HG02943 (cell line): ENCODE measurements at regions not wholly inside any gene's neighbourhood (a gene's known extent, or its start where the extent isn't known, plus 50 kb on each side); places are given as distances from the start of the nearest gene placed in this dataset.

ENCODE experiments used
- ATAC-seq: cut with Tn5 transposase; IDR thresholded peaks from one replicate; pipeline ENCODE4 v1.9.1; 2021; ENCODE audit warnings: mild to moderate bottlenecking, low read depth, moderate library complexity; ENCODE audit not compliant: unreplicated experiment

- ATAC-seq, result no peak
These were observed 111.2 kb upstream of the PTPN1 start for GRCh38 chr20:50398821-50399554.

GRCh38 chr20:50399555-50399916 lies 110.6 kb upstream of the PTPN1 start:
- no peak for ATAC-seq

GRCh38 chr20:50399917-50400704 lies 110.1 kb upstream of the PTPN1 start:
- ATAC-seq, result no peak

GRCh38 chr20:50400705-50401586 lies 109.2 kb upstream of the PTPN1 start:
- no peak for ATAC-seq

GRCh38 chr20:50401587-50402418 lies 108.4 kb upstream of the PTPN1 start:
- ATAC-seq, result no peak

GRCh38 chr20:50403565-50404418 lies 106.4 kb upstream of the PTPN1 start:
- ATAC-seq, result no peak

GRCh38 chr20:50404419-50405234 lies 105.6 kb upstream of the PTPN1 start:
- ATAC-seq, result no peak

- ATAC-seq, result no peak
These were observed 104.8 kb upstream of the PTPN1 start for GRCh38 chr20:50405235-50405914.

GRCh38 chr20:50405915-50406609 lies 104.1 kb upstream of the PTPN1 start:
- no peak for ATAC-seq

GRCh38 chr20:50406610-50407136 lies 103.5 kb upstream of the PTPN1 start:
- ATAC-seq, result no peak

GRCh38 chr20:50408526-50409364 lies 101.4 kb upstream of the PTPN1 start:
- no peak for ATAC-seq

GRCh38 chr20:50409495-50409894 lies 100.7 kb upstream of the PTPN1 start:
- no peak for ATAC-seq

GRCh38 chr20:50410343-50410742 lies 99.8 kb upstream of the PTPN1 start:
- ATAC-seq, result no peak

- ATAC-seq, result no peak
These were observed 98.1 kb upstream of the PTPN1 start for GRCh38 chr20:50412069-50412468.

- no peak for ATAC-seq
These were observed 97.7 kb upstream of the PTPN1 start for GRCh38 chr20:50412499-50412898.

GRCh38 chr20:50413088-50413500 lies 97.1 kb upstream of the PTPN1 start:
- no peak for ATAC-seq
